ENCODE measurements at regions not wholly inside any gene's neighbourhood (a gene's known extent, or its start where the extent isn't known, plus 50 kb on each side); places are given as distances from the start of the nearest gene placed in this dataset.
"Not testable (repeated sequence)": the region's sequence is repeated elsewhere in the genome, so short reads cannot be mapped to it uniquely, and the experiment has no call there.

GRCh38 chr6:11853678-11854407, 75.2 kb upstream of the ADTRP start:
- TF ChIP-seq, protein P1, sequence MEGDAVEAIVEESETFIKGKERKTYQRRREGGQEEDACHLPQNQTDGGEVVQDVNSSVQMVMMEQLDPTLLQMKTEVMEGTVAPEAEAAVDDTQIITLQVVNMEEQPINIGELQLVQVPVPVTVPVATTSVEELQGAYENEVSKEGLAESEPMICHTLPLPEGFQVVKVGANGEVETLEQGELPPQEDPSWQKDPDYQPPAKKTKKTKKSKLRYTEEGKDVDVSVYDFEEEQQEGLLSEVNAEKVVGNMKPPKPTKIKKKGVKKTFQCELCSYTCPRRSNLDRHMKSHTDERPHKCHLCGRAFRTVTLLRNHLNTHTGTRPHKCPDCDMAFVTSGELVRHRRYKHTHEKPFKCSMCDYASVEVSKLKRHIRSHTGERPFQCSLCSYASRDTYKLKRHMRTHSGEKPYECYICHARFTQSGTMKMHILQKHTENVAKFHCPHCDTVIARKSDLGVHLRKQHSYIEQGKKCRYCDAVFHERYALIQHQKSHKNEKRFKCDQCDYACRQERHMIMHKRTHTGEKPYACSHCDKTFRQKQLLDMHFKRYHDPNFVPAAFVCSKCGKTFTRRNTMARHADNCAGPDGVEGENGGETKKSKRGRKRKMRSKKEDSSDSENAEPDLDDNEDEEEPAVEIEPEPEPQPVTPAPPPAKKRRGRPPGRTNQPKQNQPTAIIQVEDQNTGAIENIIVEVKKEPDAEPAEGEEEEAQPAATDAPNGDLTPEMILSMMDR (IDR thresholded peaks at IDR 0.05; ENCODE audit: borderline replicate concordance, control extremely low read depth, extremely low read depth, insufficient read depth, missing control alignments) = no peak
- DNase-seq (ENCODE audit: low spot score) = no peak
- in situ Hi-C loops (cut with MboI; ENCODE audit: low sequenced_read_pairs, unreplicated experiment) = no loop called here

DNA sequence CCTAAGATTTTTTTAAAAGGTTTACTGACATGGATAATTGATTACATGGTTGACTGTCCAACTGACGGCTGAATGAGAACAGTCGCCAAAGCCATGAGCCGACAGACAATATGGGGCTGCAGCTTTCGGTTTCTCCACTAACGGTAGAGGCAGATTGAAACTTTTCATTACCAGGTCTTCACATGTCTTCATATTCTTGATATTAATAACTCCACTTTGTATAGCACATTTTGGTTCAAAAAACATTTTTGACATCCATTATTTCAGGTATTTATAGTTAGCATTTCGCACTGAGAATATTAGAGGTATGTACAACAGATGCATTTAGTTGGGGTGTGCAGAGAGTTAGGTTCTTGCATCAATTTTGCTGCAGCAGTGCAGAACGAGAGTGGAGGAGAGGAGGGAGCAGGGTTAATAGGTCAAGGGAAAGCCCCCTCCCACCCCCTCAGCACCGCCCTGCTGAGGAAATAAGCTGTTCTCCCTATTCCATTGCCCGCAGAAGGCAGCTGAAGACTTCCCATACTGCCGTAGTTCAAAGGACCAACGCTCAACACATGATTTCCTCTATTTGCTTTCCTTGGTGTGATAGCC, 73.6 kb upstream of the ADTRP start:
- TF ChIP-seq, protein P1 (IDR thresholded peaks at IDR 0.05; ENCODE audit: borderline replicate concordance, control extremely low read depth, extremely low read depth, insufficient read depth, missing control alignments) = no peak
- DNase-seq (ENCODE audit: low spot score) = no peak
- in situ Hi-C loops (cut with MboI; ENCODE audit: low sequenced_read_pairs, unreplicated experiment) = no loop called here

DNA sequence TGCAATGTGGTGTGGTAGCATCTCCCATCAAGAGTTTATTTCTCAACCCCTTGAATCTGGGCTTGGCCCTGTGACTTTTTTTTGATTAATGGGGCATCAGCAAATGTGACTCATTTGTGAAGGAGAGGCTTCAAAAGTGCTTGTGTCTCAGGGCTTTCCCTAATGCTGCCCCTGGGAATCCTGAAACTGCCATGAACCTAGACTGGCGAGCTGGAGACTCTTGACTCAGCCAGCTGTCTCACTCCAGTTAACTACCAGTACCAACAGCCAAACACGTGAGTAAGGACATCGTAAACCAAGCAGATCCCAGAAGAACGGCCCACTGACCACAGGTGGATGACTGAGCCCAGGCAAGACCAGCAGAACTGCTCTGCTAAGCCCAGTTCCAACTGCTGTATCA, 72.8 kb upstream of the ADTRP start:
- in situ Hi-C loops (cut with MboI; ENCODE audit: low sequenced_read_pairs, unreplicated experiment) = no loop called here
- no peak for DNase-seq (ENCODE audit: low spot score)

DNA sequence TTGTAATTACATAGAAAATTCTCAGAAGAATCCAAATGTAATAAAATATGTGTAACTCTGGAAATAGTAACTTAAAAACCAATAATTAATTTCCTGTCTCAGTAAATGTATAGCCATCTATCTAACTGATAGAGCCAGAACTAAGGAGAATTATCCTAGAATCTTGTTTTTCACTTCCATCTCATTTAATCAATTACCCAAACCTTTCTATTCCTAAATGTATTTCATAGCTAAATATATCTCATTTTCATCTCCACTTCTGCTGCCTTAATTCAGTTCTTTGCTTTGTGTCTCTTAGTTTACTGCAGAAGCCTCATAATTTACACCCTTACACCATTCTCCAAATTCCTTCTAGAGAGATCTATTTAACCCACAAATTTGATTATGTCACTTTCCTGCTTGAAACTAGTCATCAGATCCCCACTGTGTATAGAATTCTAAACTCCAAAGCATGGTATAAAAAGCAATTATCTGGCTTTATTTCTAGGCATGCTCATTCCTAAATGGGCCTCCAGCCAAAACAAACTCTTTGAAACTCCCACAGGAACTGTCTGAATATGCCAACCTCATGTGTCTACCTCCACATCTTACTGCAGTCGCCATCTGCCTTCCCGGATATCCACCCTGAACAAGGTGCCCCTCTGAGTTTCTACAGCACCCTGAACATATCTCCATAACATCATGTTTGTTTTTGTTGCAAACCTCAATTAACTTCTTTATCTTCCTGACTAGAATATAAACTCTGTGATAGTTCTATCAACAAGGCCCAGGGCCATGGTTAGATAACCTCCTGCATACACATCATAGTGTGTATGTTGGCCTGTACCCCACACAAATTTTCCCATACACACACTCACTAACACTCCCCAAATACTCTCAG, 70.5 kb upstream of the ADTRP start:
- in situ Hi-C loops (cut with MboI; ENCODE audit: low sequenced_read_pairs, unreplicated experiment) = no loop called here
- DNase-seq (ENCODE audit: low spot score) = no peak
- TF ChIP-seq, protein P1 (IDR thresholded peaks at IDR 0.05; ENCODE audit: borderline replicate concordance, control extremely low read depth, extremely low read depth, insufficient read depth, missing control alignments) = no peak

More for the DNA sequence above, 72.8 kb upstream of the ADTRP start:
- TF ChIP-seq, protein P1 (IDR thresholded peaks at IDR 0.05; ENCODE audit: borderline replicate concordance, control extremely low read depth, extremely low read depth, insufficient read depth, missing control alignments) = no peak

- DNase-seq (ENCODE audit: low spot score) = no peak
- in situ Hi-C loops (cut with MboI; ENCODE audit: low sequenced_read_pairs, unreplicated experiment) = no loop called here
- TF ChIP-seq, protein P1 (IDR thresholded peaks at IDR 0.05; ENCODE audit: borderline replicate concordance, control extremely low read depth, extremely low read depth, insufficient read depth, missing control alignments) = no peak
Measured at GRCh38 chr6:11848346-11848651, 69.7 kb upstream of the ADTRP start.

DNA sequence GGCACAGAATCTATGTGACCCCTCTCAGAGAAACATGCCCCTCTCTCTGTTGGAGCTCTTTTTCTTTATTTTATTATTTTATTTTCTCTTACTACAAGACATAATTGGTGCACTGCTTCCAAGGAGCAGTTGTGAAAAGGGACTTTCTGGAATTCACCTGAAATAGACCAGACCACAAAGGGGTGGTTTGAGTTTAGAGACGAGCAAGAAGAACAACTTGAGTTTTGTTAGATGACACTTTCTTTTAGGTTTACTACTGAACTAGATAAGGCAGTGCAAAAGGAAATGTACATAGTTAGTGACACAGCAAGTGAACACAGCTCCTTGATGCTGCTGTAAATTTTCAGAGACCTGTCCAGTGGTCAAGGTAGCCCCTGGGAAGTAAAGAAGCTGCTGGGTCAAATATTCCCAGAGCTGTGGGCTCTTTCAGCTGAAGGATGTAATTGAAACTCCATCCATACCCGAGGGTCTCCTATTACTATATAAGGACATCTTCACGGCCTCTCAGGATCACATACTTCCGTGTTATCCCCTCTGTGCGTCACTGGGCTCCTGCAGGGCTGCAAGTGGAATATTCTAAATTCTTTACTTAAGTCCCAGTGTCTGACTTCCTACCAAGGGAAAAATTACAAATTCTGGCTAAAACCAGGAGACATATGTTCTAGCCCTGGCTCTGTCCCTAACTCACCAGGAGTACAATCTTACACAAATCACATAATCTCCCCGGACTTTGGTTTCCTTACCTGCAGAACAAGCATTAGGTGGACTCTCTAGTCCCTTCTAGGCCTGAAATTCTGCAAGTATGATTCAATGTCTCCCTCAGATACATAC, 69.1 kb upstream of the ADTRP start:
- TF ChIP-seq, protein P1 (IDR thresholded peaks at IDR 0.05; ENCODE audit: borderline replicate concordance, control extremely low read depth, extremely low read depth, insufficient read depth, missing control alignments) = no peak
- in situ Hi-C loops (cut with MboI; ENCODE audit: low sequenced_read_pairs, unreplicated experiment) = no loop called here
- DNase-seq (ENCODE audit: low spot score) = no peak

GRCh38 chr6:11847068-11847467, 68.5 kb upstream of the ADTRP start:
- DNase-seq (ENCODE audit: low spot score); in situ Hi-C loops (cut with MboI; ENCODE audit: low sequenced_read_pairs, unreplicated experiment): not testable (repeated sequence)
